ENCODE measurements at regions not wholly inside any gene's neighbourhood (a gene's known extent, or its start where the extent isn't known, plus 50 kb on each side); places are given as distances from the start of the nearest gene placed in this dataset.

DNA sequence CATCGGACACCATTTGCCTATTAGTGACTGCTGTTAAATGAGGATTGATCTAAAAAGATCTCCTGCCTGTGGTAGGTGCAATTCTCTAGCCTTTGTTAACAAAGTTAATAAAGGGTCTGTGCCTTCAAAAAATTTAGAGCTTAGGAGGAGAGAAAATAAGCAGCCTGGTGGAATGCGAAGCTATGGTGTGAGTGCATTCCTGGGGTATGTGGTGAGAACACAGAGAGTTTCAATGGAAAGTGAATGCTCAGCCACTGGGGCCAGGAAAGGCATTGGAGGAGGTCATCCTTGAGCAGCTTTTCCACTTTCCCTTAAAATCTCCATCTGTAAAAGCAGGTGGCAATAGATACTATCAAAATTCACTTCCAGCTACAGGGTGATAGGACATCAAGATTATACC lies 331.2 kb upstream of the LRATD1 start (continued):
- no peak for TF ChIP-seq RFX5 (IDR thresholded peaks at IDR 0.05; ENCODE audit: low read depth, low read length)
- no peak for TF ChIP-seq ZNF140 (CRISPR knock-in tag; IDR thresholded peaks at IDR 0.05)
- TF ChIP-seq SMARCA4 (IDR thresholded peaks at IDR 0.05), result no peak
- TF ChIP-seq, protein P1, sequence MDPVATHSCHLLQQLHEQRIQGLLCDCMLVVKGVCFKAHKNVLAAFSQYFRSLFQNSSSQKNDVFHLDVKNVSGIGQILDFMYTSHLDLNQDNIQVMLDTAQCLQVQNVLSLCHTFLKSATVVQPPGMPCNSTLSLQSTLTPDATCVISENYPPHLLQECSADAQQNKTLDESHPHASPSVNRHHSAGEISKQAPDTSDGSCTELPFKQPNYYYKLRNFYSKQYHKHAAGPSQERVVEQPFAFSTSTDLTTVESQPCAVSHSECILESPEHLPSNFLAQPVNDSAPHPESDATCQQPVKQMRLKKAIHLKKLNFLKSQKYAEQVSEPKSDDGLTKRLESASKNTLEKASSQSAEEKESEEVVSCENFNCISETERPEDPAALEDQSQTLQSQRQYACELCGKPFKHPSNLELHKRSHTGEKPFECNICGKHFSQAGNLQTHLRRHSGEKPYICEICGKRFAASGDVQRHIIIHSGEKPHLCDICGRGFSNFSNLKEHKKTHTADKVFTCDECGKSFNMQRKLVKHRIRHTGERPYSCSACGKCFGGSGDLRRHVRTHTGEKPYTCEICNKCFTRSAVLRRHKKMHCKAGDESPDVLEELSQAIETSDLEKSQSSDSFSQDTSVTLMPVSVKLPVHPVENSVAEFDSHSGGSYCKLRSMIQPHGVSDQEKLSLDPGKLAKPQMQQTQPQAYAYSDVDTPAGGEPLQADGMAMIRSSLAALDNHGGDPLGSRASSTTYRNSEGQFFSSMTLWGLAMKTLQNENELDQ (CRISPR knock-in tag; IDR thresholded peaks at IDR 0.05; ENCODE audit: borderline replicate concordance), result no peak
- no peak for TF ChIP-seq ZNF830 (CRISPR knock-in tag; IDR thresholded peaks at IDR 0.05)
- TF ChIP-seq ETV5 (CRISPR knock-in tag; IDR thresholded peaks at IDR 0.05; ENCODE audit: low read depth), result no peak
- no peak for TF ChIP-seq ZNF408 (CRISPR knock-in tag; IDR thresholded peaks at IDR 0.05; ENCODE audit: low read depth)

DNA sequence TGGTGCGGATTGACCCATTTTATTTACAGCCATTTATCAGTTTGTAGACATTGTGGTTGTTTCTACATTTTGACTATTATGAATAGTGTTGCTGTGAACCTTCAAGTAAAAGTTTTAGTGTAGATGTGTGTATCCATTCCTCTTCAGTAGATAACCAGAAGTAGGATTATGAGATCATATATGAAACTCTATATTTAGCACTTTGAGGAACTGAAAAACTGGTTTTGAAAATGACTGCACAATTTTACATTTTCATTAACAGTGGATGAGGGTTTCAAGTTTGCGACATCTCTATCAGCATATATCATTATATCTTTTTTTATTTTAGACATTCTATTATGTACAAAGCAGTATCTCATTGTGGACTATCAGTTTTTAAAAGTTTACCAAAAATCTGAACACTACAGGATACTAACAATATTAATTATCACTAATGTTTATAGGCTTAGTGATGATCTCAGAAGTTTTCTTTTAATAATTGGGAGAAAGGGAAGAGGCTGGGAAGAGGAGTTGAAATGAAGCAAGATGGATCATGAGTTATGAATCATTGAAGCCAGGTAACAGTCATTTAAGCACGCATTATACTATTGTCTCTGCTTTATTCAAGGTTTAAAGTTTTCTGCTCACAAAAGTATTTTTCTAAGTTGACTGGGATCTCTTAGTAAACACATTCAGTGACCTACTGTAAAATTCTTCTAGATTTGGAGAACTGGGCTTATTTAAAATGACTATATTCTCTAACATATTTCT lies 329.0 kb upstream of the LRATD1 start:
- BruUV-seq (replicated peaks), result no TSS peak
- in situ Hi-C loops (cut with MboI) (no loop called here), intact Hi-C loops (cut with micrococcal nuclease) (no loop called here)
- Histone ChIP-seq H3K9me1 (ENCODE audit: control insufficient read depth, insufficient read depth, low read length) (no peaks in the 10 kb centered on the region), H3K27me3 (ENCODE audit: control insufficient read depth in 2 of 2, insufficient read depth in 2 of 2, low read length in 2 of 2) (no peaks in the 10 kb centered on the region), H4K20me1 (replicated peaks; ENCODE audit: control insufficient read depth, insufficient read depth, low read length) (no peaks in the 10 kb centered on the region), H3K9me3 (replicated peaks; ENCODE audit: control insufficient read depth, insufficient read depth, low read depth, low read length) (no peaks in the 10 kb centered on the region), H3K9ac (ENCODE audit: insufficient read depth in 1 of 2, low read depth in 2 of 2, low read length in 2 of 2) (no peak overlapping the region), H3K27ac (ENCODE audit: extremely low read depth, low read depth, low read length) (no peak overlapping the region), H3K36me3 (ENCODE audit: control insufficient read depth, insufficient read depth, low read length) (no peaks in the 10 kb centered on the region), H2AFZ (ENCODE audit: low read depth, low read length) (no peak overlapping the region), H3K4me1 (replicated peaks in 1 of 2; ENCODE audit: control insufficient read depth in 2 of 2, insufficient read depth in 2 of 2, low read length in 2 of 2) (no peaks in the 10 kb centered on the region), H3K4me2 (ENCODE audit: insufficient read depth, low read length) (no peak overlapping the region), H3K79me2 (ENCODE audit: control insufficient read depth, insufficient read depth, low read length) (no peaks in the 10 kb centered on the region), H3K4me3 (no peak overlapping the region)
- WGBS (ENCODE audit: insufficient coverage, low coverage, missing lambda C conversion rate), result 2% methylated on average over 3 of the region's 3 CpGs
- CTCF ChIA-PET (ENCODE audit: low intra/inter-chr PET ratio), result no interaction called here
- POLR2A ChIA-PET, result no interaction called here
- DNase-seq (ENCODE audit: extremely low read depth in 1 of 4, low spot score in 3 of 4) (no peak), FAIRE-seq (no peak), ATAC-seq (no peak)
- TF ChIP-seq, protein P2, sequence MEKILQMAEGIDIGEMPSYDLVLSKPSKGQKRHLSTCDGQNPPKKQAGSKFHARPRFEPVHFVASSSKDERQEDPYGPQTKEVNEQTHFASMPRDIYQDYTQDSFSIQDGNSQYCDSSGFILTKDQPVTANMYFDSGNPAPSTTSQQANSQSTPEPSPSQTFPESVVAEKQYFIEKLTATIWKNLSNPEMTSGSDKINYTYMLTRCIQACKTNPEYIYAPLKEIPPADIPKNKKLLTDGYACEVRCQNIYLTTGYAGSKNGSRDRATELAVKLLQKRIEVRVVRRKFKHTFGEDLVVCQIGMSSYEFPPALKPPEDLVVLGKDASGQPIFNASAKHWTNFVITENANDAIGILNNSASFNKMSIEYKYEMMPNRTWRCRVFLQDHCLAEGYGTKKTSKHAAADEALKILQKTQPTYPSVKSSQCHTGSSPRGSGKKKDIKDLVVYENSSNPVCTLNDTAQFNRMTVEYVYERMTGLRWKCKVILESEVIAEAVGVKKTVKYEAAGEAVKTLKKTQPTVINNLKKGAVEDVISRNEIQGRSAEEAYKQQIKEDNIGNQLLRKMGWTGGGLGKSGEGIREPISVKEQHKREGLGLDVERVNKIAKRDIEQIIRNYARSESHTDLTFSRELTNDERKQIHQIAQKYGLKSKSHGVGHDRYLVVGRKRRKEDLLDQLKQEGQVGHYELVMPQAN (IDR thresholded peaks at IDR 0.05; ENCODE audit: borderline replicate concordance), result no peak
- TF ChIP-seq ZEB2 (IDR thresholded peaks at IDR 0.05) (no peak), ZFP36 (IDR thresholded peaks at IDR 0.05; ENCODE audit: low read depth, low read length, partially characterized antibody) (no peak), BRCA1 (IDR thresholded peaks at IDR 0.05) (no peak), BRCA1 (CRISPR knock-in tag; IDR thresholded peaks at IDR 0.05) (no peak), ZNF584 (CRISPR knock-in tag; IDR thresholded peaks at IDR 0.05; ENCODE audit: low read depth) (no peak)
- TF ChIP-seq, protein P3, sequence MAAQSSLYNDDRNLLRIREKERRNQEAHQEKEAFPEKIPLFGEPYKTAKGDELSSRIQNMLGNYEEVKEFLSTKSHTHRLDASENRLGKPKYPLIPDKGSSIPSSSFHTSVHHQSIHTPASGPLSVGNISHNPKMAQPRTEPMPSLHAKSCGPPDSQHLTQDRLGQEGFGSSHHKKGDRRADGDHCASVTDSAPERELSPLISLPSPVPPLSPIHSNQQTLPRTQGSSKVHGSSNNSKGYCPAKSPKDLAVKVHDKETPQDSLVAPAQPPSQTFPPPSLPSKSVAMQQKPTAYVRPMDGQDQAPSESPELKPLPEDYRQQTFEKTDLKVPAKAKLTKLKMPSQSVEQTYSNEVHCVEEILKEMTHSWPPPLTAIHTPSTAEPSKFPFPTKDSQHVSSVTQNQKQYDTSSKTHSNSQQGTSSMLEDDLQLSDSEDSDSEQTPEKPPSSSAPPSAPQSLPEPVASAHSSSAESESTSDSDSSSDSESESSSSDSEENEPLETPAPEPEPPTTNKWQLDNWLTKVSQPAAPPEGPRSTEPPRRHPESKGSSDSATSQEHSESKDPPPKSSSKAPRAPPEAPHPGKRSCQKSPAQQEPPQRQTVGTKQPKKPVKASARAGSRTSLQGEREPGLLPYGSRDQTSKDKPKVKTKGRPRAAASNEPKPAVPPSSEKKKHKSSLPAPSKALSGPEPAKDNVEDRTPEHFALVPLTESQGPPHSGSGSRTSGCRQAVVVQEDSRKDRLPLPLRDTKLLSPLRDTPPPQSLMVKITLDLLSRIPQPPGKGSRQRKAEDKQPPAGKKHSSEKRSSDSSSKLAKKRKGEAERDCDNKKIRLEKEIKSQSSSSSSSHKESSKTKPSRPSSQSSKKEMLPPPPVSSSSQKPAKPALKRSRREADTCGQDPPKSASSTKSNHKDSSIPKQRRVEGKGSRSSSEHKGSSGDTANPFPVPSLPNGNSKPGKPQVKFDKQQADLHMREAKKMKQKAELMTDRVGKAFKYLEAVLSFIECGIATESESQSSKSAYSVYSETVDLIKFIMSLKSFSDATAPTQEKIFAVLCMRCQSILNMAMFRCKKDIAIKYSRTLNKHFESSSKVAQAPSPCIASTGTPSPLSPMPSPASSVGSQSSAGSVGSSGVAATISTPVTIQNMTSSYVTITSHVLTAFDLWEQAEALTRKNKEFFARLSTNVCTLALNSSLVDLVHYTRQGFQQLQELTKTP (IDR thresholded peaks at IDR 0.05; ENCODE audit: low read depth in 1 of 2, partially characterized antibody in 2 of 2), result no peak
